Amniotic epithelial cell (primary cell): ENCODE measurements at regions not wholly inside any gene's neighbourhood (a gene's known extent, or its start where the extent isn't known, plus 50 kb on each side); places are given as distances from the start of the nearest gene placed in this dataset.

Experiments
- DNase-seq: peaks from one replicate; pipeline ENCODE4 v3.0.0-alpha.2; 2010; ENCODE audit warnings: low read depth

GRCh38 chr2:168338803-168339437 lies 91.5 kb upstream of the STK39 start:
- no peak for DNase-seq

- DNase-seq, result no peak
Measured at GRCh38 chr2:168340931-168341330, 93.5 kb upstream of the STK39 start.

GRCh38 chr2:168343586-168343985 lies 96.2 kb upstream of the STK39 start:
- DNase-seq, result peak; percentile 65

- no peak for DNase-seq
Measured at GRCh38 chr2:168344706-168345105, 97.3 kb upstream of the STK39 start.

- DNase-seq, result no peak
Measured at GRCh38 chr2:168345601-168346000, 98.2 kb upstream of the STK39 start.

- peak; percentile 53 for DNase-seq
Measured at GRCh38 chr2:168346725-168347477, 99.5 kb upstream of the STK39 start.

- DNase-seq, result peak; percentile 49
Measured at GRCh38 chr2:168348076-168348475, 100.7 kb upstream of the STK39 start.

- DNase-seq, result no peak
Measured at GRCh38 chr2:168350380-168350779, 103.0 kb upstream of the STK39 start.

- DNase-seq, result no peak
Measured at GRCh38 chr2:168353251-168353650, 102.8 kb upstream of the CERS6 start.

- no peak for DNase-seq
Measured at GRCh38 chr2:168354499-168354898, 101.6 kb upstream of the CERS6 start.

GRCh38 chr2:168355121-168355520 lies 101.0 kb upstream of the CERS6 start:
- DNase-seq, result no peak

- no peak for DNase-seq
Measured at GRCh38 chr2:168355779-168356476, 100.1 kb upstream of the CERS6 start.

- no peak for DNase-seq
Measured at GRCh38 chr2:168356477-168356835, 99.6 kb upstream of the CERS6 start.

GRCh38 chr2:168357797-168358472 lies 98.1 kb upstream of the CERS6 start:
- DNase-seq, result no peak

- DNase-seq, result no peak
Measured at GRCh38 chr2:168359082-168359481, 97.0 kb upstream of the CERS6 start.

GRCh38 chr2:168363347-168364092 lies 92.6 kb upstream of the CERS6 start:
- no peak for DNase-seq

- DNase-seq, result peak; percentile 43
Measured at GRCh38 chr2:168365094-168365621, 90.9 kb upstream of the CERS6 start.

- no peak for DNase-seq
Measured at GRCh38 chr2:168369031-168369430, 87.0 kb upstream of the CERS6 start.

GRCh38 chr2:168371273-168372019 lies 84.6 kb upstream of the CERS6 start:
- DNase-seq, result no peak

GRCh38 chr2:168373468-168373867 lies 82.6 kb upstream of the CERS6 start:
- DNase-seq, result no peak
